ENCODE measurements at regions not wholly inside any gene's neighbourhood (a gene's known extent, or its start where the extent isn't known, plus 50 kb on each side); places are given as distances from the start of the nearest gene placed in this dataset.

GRCh38 chr17:77503293-77503655 is 362.5 kb downstream of the SEC14L1 start:
- no peak for TF ChIP-seq EZH2phosphoT487 (IDR thresholded peaks at IDR 0.05; ENCODE audit: low read depth)
- TF ChIP-seq CTCF (IDR thresholded peaks at IDR 0.05; ENCODE audit: low read depth, low read length): no peak

Data from OCI-LY3 (cell line).